Muscle of leg (tissue), 3 donors: ENCODE measurements at regions not wholly inside any gene's neighbourhood (a gene's known extent, or its start where the extent isn't known, plus 50 kb on each side); places are given as distances from the start of the nearest gene placed in this dataset.

Experiments used
- DNase-seq: peaks from one replicate; pipeline ENCODE4 v3.0.0; 2013
- H3K27ac ChIP-seq: one replicate; pipeline ENCODE4 v1.5.1; 2013; ENCODE audit warnings: mild to moderate bottlenecking, low read length, control low read depth
- H3K27me3 ChIP-seq: one replicate; pipeline ENCODE4 v1.6.1; 2013; ENCODE audit warnings: low read length; ENCODE audit not compliant: control insufficient read depth, insufficient read depth
- H3K36me3 ChIP-seq: one replicate; pipeline ENCODE4 v1.6.1; 2013; ENCODE audit warnings: low read length; ENCODE audit not compliant: control insufficient read depth, insufficient read depth
- H3K4me1 ChIP-seq: one replicate; pipeline ENCODE4 v1.6.1; 2013; ENCODE audit warnings: low read length; ENCODE audit not compliant: control insufficient read depth, insufficient read depth
- H3K4me3 ChIP-seq: one replicate; pipeline ENCODE4 v1.5.1; 2013; ENCODE audit warnings: low read length, control low read depth
- H3K9me3 ChIP-seq: replicated peaks from 2 replicates; pipeline ENCODE4 v1.6.1; 2013; ENCODE audit warnings: low read depth, low read length; ENCODE audit not compliant: control insufficient read depth
- WGBS: methylation state at CpG from one replicate; pipeline ENCODE4 v1.1.5; 2013; ENCODE audit warnings: missing lambda C conversion rate; ENCODE audit not compliant: insufficient coverage; 5-methylcytosine and 5-hydroxymethylcytosine counted together

GRCh38 chr14:106845286-106846087 lies 1319.1 kb downstream of the TMEM121 start:
- Histone ChIP-seq H3K4me3 (no peak overlapping the region), H3K27me3 (no peaks in the 10 kb centered on the region), H3K9me3 (peaks cover 60% of the 10 kb centered on the region), H3K4me1 (no peaks in the 10 kb centered on the region), H3K36me3 (no peaks in the 10 kb centered on the region), H3K27ac (no peak overlapping the region)
- no peak for DNase-seq
- WGBS: 67% methylated on average over 9 of the region's 17 CpGs

- DNase-seq: no peak
- H3K36me3 ChIP-seq: no peaks in the 10 kb centered on the region
- H3K9me3 ChIP-seq: peaks cover 61% of the 10 kb centered on the region
- H3K27ac ChIP-seq: no peak overlapping the region
- WGBS: no CpG with 5 or more reads among the region's 2 CpGs
- H3K27me3 ChIP-seq: no peaks in the 10 kb centered on the region
- no peaks in the 10 kb centered on the region for H3K4me1 ChIP-seq
- H3K4me3 ChIP-seq: no peak overlapping the region
Observed at GRCh38 chr14:106846218-106846617, 1319.8 kb downstream of the TMEM121 start.

GRCh38 chr14:106848330-106849121 lies 1322.1 kb downstream of the TMEM121 start:
- 83% methylated on average over 1 of the region's 3 CpGs for WGBS
- no peaks in the 10 kb centered on the region for H3K27me3 ChIP-seq
- no peaks in the 10 kb centered on the region for H3K36me3 ChIP-seq
- no peaks in the 10 kb centered on the region for H3K4me1 ChIP-seq
- DNase-seq: no peak
- H3K4me3 ChIP-seq: no peak overlapping the region
- peaks cover 57% of the 10 kb centered on the region for H3K9me3 ChIP-seq
- H3K27ac ChIP-seq: no peak overlapping the region

GRCh38 chr14:106850913-106851825 lies 1324.8 kb downstream of the TMEM121 start:
- Histone ChIP-seq H3K36me3 (no peaks in the 10 kb centered on the region), H3K4me1 (no peaks in the 10 kb centered on the region), H3K9me3 (peaks cover 39% of the 10 kb centered on the region), H3K27me3 (no peaks in the 10 kb centered on the region), H3K4me3 (no peak overlapping the region), H3K27ac (no peak overlapping the region)
- no peak for DNase-seq
- WGBS: 58% methylated on average over 8 of the region's 20 CpGs

GRCh38 chr14:106872611-106873446 lies 1346.4 kb downstream of the TMEM121 start:
- WGBS: 57% methylated on average over 18 of the region's 23 CpGs
- no peaks in the 10 kb centered on the region for H3K36me3 ChIP-seq

GRCh38 chr14:106874350-106874749 lies 1348.0 kb downstream of the TMEM121 start:
- Histone ChIP-seq H3K4me3 (no peak overlapping the region), H3K9me3 (peaks cover 24% of the 10 kb centered on the region), H3K27me3 (no peaks in the 10 kb centered on the region), H3K36me3 (no peaks in the 10 kb centered on the region), H3K27ac (no peak overlapping the region), H3K4me1 (no peaks in the 10 kb centered on the region)
- 52% methylated on average over 2 of the region's 4 CpGs for WGBS
- DNase-seq: no peak

More at GRCh38 chr14:106872611-106873446, 1346.4 kb downstream of the TMEM121 start:
- Histone ChIP-seq H3K4me3 (no peak overlapping the region), H3K27me3 (no peaks in the 10 kb centered on the region), H3K9me3 (peaks cover 27% of the 10 kb centered on the region), H3K27ac (no peak overlapping the region), H3K4me1 (no peaks in the 10 kb centered on the region)
- DNase-seq: no peak

GRCh38 chr14:106875503-106875902 lies 1349.1 kb downstream of the TMEM121 start:
- 60% methylated on average over 1 of the region's 4 CpGs for WGBS
- H3K9me3 ChIP-seq: peaks cover 24% of the 10 kb centered on the region

GRCh38 chr14:106876711-106877110 lies 1350.3 kb downstream of the TMEM121 start:
- no peaks in the 10 kb centered on the region for H3K27me3 ChIP-seq
- H3K27ac ChIP-seq: no peak overlapping the region
- no peak for DNase-seq
- no peak overlapping the region for H3K4me3 ChIP-seq
- no peaks in the 10 kb centered on the region for H3K36me3 ChIP-seq
- peaks cover 22% of the 10 kb centered on the region for H3K9me3 ChIP-seq
- WGBS: no CpG with 5 or more reads among the region's 3 CpGs
- no peaks in the 10 kb centered on the region for H3K4me1 ChIP-seq

More at GRCh38 chr14:106875503-106875902, 1349.1 kb downstream of the TMEM121 start:
- Histone ChIP-seq H3K4me3 (no peak overlapping the region), H3K4me1 (no peaks in the 10 kb centered on the region), H3K27me3 (no peaks in the 10 kb centered on the region), H3K27ac (no peak overlapping the region), H3K36me3 (no peaks in the 10 kb centered on the region)
- no peak for DNase-seq

GRCh38 chr14:106877517-106877916 lies 1351.1 kb downstream of the TMEM121 start:
- H3K4me3 ChIP-seq: no peak overlapping the region
- DNase-seq: no peak
- H3K9me3 ChIP-seq: peaks cover 21% of the 10 kb centered on the region
- 86% methylated on average over 2 of the region's 2 CpGs for WGBS
- H3K4me1 ChIP-seq: no peaks in the 10 kb centered on the region
- no peak overlapping the region for H3K27ac ChIP-seq
- H3K27me3 ChIP-seq: no peaks in the 10 kb centered on the region
- no peaks in the 10 kb centered on the region for H3K36me3 ChIP-seq
